GM12872 (cell line): ENCODE measurements at regions not wholly inside any gene's neighbourhood (a gene's known extent, or its start where the extent isn't known, plus 50 kb on each side); places are given as distances from the start of the nearest gene placed in this dataset.

Experiments used
- TF ChIP-seq, protein P1 (sequence below): IDR thresholded peaks from 3 replicates; pipeline ENCODE4 v1.5.1; 2011; ENCODE audit warnings: low read depth, mild to moderate bottlenecking, low read length, moderate library complexity; ENCODE audit not compliant: insufficient read depth

DNA sequence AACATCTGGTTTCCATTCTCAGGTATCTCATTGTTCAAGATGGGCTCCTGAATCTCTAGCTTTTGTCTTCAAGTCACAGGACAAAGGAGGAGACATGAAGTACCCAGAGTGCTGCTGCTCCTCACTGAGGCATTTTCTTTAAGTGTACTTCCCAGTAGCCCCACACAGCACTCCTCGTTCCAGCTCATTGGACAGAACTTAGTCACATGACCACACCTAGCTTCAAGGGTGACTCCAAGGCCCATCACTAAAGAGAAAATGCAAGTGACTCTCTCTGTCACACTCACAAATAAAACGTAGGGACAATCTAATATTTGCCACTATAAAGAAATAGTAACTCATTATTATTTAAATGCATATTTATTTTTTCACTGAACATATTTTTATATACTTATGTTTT is 58.3 kb upstream of the NEUROD6 start:
- TF ChIP-seq, protein P1, sequence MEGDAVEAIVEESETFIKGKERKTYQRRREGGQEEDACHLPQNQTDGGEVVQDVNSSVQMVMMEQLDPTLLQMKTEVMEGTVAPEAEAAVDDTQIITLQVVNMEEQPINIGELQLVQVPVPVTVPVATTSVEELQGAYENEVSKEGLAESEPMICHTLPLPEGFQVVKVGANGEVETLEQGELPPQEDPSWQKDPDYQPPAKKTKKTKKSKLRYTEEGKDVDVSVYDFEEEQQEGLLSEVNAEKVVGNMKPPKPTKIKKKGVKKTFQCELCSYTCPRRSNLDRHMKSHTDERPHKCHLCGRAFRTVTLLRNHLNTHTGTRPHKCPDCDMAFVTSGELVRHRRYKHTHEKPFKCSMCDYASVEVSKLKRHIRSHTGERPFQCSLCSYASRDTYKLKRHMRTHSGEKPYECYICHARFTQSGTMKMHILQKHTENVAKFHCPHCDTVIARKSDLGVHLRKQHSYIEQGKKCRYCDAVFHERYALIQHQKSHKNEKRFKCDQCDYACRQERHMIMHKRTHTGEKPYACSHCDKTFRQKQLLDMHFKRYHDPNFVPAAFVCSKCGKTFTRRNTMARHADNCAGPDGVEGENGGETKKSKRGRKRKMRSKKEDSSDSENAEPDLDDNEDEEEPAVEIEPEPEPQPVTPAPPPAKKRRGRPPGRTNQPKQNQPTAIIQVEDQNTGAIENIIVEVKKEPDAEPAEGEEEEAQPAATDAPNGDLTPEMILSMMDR, result no peak

DNA sequence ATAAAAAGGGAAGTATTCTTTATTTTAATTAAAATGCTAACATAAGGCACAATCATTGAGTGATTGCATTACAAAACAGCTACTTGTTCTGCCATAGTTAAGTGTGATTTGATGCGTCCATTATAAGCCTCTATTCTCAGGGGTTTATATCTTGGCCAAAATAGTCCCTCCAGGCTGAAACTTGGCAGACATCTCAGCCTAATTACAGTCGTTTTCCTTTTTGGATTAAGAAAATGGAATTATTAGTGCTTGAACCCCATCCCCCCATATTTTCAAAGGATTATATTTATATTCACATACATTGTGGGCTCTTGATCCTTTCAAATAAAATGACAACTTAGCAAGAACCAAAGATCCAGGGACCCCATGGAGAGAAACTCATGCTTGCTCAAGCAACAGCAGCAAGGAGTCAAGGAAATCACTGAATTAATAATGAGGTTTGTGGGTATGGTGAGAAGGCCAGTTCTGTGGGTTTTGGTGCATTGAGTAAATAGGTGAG is 66.7 kb upstream of the NEUROD6 start:
- TF ChIP-seq, protein P1, result no peak

DNA sequence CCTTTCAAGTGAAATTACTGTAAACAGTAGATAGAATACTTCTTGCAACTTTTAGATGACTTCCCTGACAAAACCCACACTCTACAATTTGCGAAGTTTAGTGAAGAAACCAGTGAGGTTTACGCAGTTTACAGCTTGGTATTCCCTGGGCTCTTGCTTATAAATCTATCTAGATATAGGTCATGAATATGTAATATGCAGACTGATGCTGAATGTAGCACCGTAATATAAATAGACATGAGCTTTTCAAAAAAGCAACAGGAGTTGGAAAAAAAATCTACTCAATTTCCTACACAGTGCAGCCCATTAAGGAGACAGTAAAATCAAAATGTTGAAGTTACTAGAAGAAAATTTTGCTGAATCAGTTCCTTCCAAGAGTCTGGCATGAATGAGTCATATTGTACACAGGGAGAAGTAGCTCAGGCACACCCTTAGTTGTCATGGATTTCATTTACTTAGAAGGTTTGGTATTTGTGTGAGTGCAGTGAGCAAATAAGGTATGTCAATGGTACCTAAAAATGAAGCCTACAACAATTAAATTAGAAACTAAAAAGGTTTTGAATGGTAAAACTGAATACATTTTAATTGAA is 67.7 kb upstream of the NEUROD6 start:
- TF ChIP-seq, protein P1, result no peak

DNA sequence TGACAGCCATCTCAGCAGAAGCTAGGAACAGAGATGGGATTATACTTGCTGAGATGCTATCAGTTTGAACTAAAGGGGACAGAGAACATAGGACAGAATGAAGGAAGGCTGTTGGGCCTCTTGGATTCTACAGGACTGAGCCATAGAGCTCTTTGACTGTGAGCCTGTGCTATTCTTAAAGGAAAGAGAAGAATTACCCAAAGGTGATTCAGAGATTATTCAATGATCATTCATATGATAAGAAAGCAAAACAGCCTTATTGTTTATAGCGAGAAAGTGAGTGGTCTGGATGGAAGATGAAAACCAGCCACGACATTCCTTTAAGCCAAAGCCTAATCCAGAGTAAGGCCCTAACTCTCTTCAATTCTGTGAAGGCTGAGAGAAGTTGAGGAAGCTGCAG is 69.7 kb upstream of the NEUROD6 start:
- TF ChIP-seq, protein P1, result no peak

DNA sequence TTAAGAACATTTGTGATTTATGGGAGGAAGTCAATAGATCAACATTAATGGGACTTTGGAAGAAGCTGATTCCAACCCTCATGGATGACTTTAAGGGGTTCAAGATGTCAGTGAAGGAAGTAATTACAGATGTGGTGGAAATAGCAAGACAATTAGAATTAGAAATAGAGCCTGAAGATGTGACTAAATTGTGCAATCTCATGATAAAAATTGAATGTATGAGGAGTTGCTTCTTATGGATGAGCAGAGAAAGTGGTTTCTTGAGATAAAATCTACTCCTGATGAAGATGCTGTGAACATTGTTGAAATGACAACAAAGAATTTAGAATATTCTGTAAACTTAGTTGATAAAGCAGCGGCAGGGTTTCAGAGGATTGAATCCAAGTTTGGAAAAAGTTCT is 70.9 kb upstream of the NEUROD6 start:
- TF ChIP-seq, protein P1, result no peak

DNA sequence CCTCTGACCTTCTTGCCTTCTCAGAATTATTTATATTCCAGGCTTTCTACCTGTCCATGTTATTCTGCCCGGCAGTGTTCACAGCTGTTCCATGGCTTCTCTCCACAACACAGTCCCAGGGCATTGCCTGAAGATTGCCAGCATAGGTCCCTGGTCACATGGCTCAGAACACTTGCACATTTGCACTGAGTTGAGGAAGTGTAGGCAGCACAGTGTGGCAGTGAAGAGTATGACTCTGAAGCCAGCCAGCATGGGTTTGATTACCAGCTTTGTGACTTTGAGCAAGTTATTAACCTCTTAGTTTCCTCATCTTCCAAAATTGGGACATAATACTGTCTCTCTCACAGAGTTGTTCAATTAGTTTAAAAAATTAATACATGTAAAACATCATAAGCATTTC is 73.2 kb upstream of the NEUROD6 start:
- TF ChIP-seq, protein P1, result no peak

DNA sequence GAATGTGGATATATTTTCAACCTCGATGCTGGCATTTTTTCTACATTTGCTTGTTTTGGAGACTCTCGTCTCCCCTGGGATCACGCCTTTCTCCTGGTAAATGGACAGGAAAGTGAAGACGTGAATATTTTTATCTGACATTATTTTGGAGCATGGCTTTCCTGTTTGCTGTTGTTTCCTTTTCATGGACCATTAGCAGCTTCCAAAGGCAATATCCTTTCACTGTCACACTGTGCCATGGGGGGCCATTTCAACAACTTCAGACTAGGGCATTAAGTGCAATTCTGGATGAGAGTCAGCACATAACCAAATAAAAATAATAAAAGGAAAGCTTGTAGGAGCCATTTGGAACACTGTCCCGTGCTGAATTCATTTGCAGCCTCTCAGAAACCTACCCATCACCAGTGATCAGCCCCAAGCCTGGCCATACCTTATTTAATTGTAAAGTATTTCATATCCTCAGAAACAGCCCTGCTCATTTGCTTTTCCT is 75.9 kb upstream of the NEUROD6 start:
- TF ChIP-seq, protein P1, result no peak
